CD4-positive, alpha-beta T cell treated with Interleukin-17A for 1 hour (primary cell): ENCODE measurements at regions not wholly inside any gene's neighbourhood (a gene's known extent, or its start where the extent isn't known, plus 50 kb on each side); places are given as distances from the start of the nearest gene placed in this dataset.
"Not testable (repeated sequence)": the region's sequence is repeated elsewhere in the genome, so short reads cannot be mapped to it uniquely, and the experiment has no call there.

Experiments used
- DNase-seq: peaks from one replicate; pipeline ENCODE4 v3.0.0-alpha.2; 2020

- no peak for DNase-seq
Observed at GRCh38 chr7:45269192-45269591, 111.6 kb downstream of the RAMP3 start.

- no peak for DNase-seq
Observed at GRCh38 chr7:45278763-45279398, 121.3 kb downstream of the RAMP3 start.

DNA sequence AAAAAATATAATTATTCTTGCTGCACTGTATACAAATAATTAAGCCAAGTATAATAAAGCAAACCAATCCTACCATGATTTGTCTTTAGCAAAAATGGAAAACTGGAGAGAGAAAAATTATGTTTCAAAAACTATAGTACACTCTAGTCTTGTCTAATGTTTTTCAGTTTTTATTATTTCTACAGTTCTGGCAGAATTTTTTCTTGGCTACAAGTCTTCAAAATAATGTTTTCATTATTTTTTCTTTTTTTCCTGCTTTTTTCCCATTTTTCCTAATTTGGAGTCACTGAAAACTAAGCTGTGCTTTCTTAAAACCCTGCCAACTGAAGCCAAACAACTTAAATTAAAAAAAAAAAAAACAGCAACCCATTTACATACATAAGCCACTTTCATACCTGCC lies 132.0 kb downstream of the RAMP3 start:
- not testable (repeated sequence) for DNase-seq

DNA sequence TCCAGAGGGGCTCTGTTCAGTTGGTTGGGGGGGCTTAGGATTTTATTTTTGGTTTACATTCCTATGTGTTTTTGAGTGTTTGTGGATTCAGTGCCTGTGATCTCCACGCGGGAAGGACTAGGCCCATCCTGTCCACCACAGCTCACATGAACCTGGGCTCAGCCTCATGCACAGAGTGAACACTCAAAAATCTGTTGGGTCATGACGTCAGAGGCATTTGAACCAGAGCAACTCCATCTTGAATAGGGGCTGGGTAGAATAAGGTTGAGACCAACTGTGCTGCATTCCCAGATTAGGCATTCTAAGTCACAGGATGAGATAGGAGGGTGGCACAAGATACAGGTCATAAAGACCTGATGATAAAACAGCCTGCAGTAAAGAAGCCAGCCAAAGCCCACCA lies 133.3 kb downstream of the RAMP3 start:
- no peak for DNase-seq

- DNase-seq, result no peak
Observed at GRCh38 chr7:45292481-45292880, 134.9 kb downstream of the RAMP3 start.

- DNase-seq, result no peak
Observed at GRCh38 chr7:45293295-45293942, 135.8 kb downstream of the RAMP3 start.

GRCh38 chr7:45294559-45294958 lies 137.0 kb downstream of the RAMP3 start:
- no peak for DNase-seq

GRCh38 chr7:45295222-45295621 lies 137.6 kb downstream of the RAMP3 start:
- DNase-seq, result no peak

DNA sequence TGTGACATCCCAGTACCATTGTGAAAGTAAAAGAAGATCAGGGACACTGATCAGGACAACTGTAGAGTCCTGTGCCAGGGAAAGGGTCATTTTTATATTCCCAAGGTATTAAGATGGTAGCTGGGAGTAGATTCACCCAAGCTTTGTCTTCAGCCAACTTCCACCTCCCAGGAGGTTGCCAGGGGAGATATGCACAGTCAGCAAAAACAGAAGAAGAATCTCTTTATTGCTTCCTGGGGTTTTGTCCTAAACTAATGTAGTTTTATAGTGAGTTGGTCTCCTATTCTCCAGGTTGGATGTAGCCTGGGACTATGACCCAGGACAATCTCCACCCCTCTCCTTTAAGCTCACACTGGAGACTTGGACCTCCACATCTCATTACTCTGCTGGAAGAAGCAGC lies 139.2 kb downstream of the RAMP3 start:
- no peak for DNase-seq

DNA sequence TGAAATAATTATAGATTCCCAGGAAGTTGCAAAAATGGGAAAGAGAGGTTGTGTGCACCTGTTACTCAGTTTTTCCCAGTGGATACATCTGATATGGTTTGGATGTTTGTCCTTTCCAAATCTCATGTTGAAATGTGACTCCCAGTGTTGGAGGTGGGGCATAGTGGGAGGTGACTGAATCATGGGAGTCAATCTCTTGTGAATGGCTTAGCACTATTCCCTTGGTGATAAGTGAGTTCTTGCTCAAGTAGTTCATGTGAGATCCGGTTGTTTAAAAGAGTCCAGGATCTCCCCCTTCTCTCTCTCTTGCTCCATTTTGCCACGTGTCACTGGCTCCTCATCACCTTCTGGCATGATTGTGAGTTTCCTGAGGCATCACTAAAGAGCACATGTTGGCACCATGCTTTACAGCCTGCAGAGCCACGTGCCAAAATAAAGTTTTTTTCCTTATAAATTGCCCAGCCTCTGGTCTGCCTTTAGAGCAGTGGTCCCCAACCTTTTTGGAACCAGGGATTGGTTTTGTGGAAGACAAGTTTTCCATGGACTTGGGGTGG lies 149.2 kb downstream of the RAMP3 start:
- DNase-seq, result no peak

DNA sequence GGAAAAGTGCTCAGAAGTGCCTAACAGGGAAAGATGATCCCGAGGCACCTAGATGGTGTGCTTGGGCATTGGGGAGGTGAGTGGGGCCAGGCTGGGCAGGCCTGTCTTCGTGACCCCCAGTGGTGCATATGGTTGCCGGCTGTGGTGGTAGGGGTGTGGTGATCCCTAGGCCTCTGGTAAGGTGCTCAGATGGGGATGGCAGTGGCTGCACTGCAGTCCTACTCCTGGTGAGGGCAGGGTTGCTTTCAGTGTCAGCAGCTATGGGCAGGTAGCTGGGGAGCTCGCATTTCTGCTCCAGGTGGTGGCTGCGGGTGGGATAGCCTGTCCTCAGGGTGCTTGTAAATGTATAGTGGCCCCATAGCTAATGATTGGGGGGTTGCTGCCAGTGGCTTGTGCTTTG lies 154.0 kb downstream of the RAMP3 start:
- DNase-seq, result no peak

DNA sequence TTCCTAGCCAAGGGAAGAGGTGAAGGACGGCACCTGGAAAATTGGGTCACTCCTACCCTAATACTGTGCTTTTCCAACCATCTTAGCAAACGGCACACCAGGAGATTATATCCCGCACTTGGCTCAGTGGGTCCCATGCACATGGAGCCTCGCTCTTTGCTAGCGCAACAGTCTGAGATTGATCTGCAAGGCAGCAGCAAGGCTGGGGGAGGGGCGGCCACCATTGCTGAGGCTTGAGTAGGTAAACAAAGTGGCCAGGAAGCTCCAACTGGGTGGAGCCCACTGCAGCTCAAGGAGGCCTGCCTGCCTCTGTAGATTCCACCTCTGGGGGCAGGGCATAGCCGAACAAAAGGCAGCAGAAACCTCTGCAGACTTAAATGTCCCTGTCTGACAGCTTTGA lies 157.9 kb downstream of the RAMP3 start:
- not testable (repeated sequence) for DNase-seq

DNA sequence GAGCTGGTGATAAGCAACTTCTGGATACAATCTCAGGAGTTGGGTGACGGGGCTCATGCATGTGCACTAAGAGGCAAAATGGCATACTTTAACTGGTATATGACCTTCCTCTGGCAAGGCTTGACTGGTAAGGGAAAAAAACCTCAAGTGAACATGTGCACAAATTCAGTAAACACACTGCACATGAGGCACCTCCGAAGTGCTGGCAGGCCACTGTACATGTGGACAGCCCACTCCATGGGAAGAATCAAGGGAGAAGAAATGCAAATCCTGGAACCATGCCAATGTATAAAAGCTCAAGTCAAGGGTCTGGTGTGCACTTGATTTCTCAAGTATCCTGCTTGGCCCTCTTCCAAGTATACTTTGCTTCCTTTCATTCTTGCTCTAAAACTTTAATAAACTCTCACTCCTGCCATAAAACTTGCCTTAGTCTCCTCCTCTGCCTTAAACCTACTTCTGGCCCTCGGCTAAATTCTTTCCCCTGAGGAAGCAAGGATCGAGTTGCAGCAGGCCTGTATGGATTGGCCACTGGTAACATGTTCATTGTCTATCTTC lies 167.2 kb downstream of the RAMP3 start:
- no peak for DNase-seq

- DNase-seq, result no peak
Observed at GRCh38 chr7:45325378-45325777, 167.8 kb downstream of the RAMP3 start.

DNA sequence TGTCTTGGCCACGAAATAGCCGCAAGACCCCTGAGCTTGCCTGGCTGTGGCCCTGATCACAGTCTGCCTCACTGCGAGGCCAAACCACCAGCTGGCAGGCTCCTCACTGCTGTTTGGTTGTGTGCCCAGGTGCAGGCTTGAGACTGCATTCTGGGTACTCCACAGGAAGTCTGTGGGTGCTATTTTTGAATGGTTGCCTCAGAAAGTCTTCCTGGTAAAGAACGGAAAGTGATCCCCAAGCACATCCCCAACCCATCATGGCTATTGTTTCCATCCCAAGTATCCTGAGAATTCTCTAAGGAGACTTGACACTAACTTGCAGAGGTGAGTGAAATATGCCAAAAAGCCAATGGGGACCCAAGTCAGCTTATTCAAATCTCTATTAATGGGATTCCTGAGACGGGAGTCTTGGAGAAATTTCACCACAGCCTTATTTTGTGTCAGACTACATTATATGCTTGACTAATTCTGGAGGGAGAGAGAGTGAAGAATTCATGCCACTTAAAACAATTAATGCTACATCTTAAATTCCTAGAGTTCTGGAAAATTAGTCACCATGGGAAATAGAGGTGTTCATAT lies 170.9 kb downstream of the RAMP3 start:
- DNase-seq, result no peak

GRCh38 chr7:45331563-45331962 lies 174.0 kb downstream of the RAMP3 start:
- DNase-seq, result no peak

GRCh38 chr7:45335024-45335423 lies 177.4 kb downstream of the RAMP3 start:
- not testable (repeated sequence) for DNase-seq

DNA sequence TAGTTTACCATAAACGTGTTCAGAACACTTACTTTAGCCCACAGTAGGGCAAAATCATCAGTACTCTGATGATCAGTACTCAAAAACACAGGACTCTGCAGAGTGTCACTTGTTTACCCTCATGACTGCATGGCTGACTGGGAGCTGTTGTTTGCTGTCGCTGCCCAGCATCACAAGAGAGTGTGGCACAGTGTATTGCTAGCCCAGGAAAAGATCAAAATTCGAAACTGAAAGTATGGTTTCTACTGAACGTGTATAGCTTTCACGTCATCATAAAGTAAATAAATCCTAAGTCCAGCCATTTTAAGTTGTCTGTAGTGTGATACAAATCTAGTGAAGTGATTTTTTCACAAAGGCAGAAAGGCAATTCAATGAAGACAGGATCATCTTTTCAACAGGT lies 184.6 kb downstream of the RAMP3 start:
- peak; percentile 20 for DNase-seq

DNA sequence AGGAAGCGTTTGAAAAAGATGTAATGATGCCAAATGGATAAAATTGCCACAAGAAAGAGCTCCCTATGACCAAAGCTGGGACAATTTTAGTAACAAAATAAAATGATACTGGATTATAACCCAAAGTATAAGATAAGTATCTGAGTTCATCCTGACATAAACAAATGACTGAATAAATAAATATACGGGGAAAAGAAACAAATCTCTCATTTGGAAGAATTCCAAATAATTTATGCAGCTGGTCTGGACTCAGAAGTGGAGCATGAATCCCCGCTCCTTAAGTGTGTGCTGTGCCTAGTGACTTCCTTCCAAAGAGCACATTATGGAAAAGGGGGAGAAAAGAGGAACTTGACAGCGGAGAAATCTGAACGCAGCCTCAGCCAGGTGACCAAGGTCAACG lies 186.2 kb downstream of the RAMP3 start:
- DNase-seq, result no peak

DNA sequence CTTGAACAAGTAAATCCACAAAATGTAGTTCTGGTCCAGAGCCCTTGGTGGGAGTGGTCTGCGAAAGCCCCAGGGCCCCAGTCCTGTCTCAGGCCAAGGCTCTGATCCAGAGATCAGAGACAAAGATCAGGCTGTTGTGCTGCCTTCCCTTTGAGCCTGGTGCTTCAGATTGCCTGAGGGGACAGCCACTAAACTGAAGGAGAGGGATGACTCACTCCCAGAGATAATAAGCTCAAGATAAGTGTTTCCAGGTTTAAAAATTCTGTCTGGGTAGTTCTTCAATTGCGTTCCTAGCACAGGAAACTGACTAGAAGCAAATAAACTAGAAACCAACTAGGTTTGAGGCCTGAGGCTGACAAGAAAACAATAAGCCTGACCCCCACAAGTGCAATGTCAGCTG lies 190.2 kb downstream of the RAMP3 start:
- DNase-seq, result no peak

DNA sequence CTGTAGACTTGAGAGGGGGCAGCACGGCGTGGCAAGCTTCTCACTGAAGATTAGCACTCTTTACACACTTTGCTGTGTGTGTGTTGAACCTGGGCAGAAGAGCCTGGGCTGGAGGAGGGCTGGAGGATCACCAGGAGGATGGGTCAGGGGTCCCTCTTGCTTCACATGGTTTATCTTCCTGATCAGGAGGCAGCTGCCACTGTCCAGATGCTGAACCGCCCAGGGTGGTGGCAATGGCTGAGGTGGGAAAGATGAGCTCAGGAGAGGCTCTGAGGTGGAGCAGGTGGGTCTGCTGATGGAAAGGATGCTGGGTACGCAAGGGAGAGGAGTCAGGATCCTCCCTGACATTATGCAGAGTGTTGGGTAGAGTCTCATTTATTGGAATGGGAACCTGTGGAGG lies 191.5 kb downstream of the RAMP3 start:
- DNase-seq, result no peak

GRCh38 chr7:45350896-45351295 lies 193.3 kb downstream of the RAMP3 start:
- DNase-seq, result no peak

DNA sequence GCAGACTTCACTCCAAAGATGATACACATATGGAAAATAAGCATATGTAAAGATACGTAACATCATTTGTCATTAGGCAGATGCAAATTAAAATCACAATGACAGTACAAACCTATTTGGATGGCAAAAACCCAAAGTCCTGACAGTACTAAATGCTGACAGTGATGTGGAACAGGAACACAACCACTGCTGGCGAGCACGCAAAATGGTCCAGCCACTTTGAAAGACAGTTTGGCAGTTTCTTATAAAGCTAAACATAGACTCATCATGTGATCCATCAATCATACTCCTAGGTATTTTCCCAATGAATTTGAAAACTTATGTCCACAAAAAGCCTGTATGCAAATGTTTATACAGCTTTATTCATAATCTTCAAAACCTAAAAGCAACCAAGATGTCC lies 200.7 kb downstream of the RAMP3 start:
- DNase-seq, result no peak

DNA sequence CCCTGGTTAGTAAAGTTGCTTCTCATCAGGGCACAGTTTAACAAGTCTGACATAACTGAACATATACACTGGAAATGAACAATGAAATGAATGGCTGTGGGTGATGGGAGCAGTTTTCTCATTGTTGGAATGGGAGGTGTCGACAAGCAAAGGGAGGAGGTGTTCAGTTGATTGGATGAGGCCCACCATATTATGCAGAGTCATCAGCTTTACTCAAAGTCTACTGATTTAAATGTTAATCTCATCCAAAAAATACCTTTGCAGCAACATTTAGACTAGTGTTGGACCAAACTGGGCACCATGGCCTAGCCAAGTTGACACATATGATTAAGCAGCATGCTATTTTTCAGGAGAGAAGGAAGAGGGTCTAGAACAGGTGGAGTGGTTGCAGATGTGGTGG lies 201.7 kb downstream of the RAMP3 start:
- no peak for DNase-seq
